ENCODE measurements at regions not wholly inside any gene's neighbourhood (a gene's known extent, or its start where the extent isn't known, plus 50 kb on each side); places are given as distances from the start of the nearest gene placed in this dataset.

GRCh38 chr12:28652239-28652638, 462.0 kb downstream of the CCDC91 start:
- H3K4me1 Mint-ChIP-seq (ENCODE audit: unreplicated experiment) = no peaks in the 10 kb centered on the region
- DNase-seq (ENCODE audit: extremely low spot score, unreplicated experiment) = no peak
- no peak overlapping the region for H3K4me3 Mint-ChIP-seq (ENCODE audit: unreplicated experiment)
- no peak for TF ChIP-seq CTCF (IDR thresholded peaks at IDR 0.05)
- H3K27me3 Mint-ChIP-seq (ENCODE audit: unreplicated experiment) = peaks cover 4% of the 10 kb centered on the region
- H3K36me3 Mint-ChIP-seq (ENCODE audit: unreplicated experiment) = no peaks in the 10 kb centered on the region
- no peak overlapping the region for H3K27ac Mint-ChIP-seq (ENCODE audit: unreplicated experiment)
- H3K9me3 Mint-ChIP-seq (ENCODE audit: unreplicated experiment) = peaks cover 4% of the 10 kb centered on the region

GRCh38 chr12:28681980-28682379, 467.1 kb upstream of the FAR2 start:
- Mint-ChIP-seq H3K9me3 (ENCODE audit: unreplicated experiment) (peaks cover 9% of the 10 kb centered on the region), H3K4me1 (ENCODE audit: unreplicated experiment) (no peaks in the 10 kb centered on the region), H3K36me3 (ENCODE audit: unreplicated experiment) (no peaks in the 10 kb centered on the region), H3K27me3 (ENCODE audit: unreplicated experiment) (peaks cover 3% of the 10 kb centered on the region), H3K4me3 (ENCODE audit: unreplicated experiment) (no peak overlapping the region), H3K27ac (ENCODE audit: unreplicated experiment) (no peak overlapping the region)
- DNase-seq (ENCODE audit: extremely low spot score, unreplicated experiment) = no peak
- TF ChIP-seq CTCF (IDR thresholded peaks at IDR 0.05) = no peak

- Mint-ChIP-seq H3K27ac (ENCODE audit: unreplicated experiment) (no peak overlapping the region), H3K4me1 (ENCODE audit: unreplicated experiment) (no peaks in the 10 kb centered on the region), H3K4me3 (ENCODE audit: unreplicated experiment) (no peak overlapping the region), H3K36me3 (ENCODE audit: unreplicated experiment) (no peaks in the 10 kb centered on the region), H3K27me3 (ENCODE audit: unreplicated experiment) (no peaks in the 10 kb centered on the region), H3K9me3 (ENCODE audit: unreplicated experiment) (no peaks in the 10 kb centered on the region)
- TF ChIP-seq CTCF (IDR thresholded peaks at IDR 0.05) = no peak
- no peak for DNase-seq (ENCODE audit: extremely low spot score, unreplicated experiment)
Measured at GRCh38 chr12:28683366-28683765, 465.7 kb upstream of the FAR2 start.

GRCh38 chr12:28689398-28690175, 459.5 kb upstream of the FAR2 start:
- no peaks in the 10 kb centered on the region for H3K36me3 Mint-ChIP-seq (ENCODE audit: unreplicated experiment)
- H3K4me1 Mint-ChIP-seq (ENCODE audit: unreplicated experiment) = no peaks in the 10 kb centered on the region
- no peak for DNase-seq (ENCODE audit: extremely low spot score, unreplicated experiment)
- H3K9me3 Mint-ChIP-seq (ENCODE audit: unreplicated experiment) = no peaks in the 10 kb centered on the region
- no peak overlapping the region for H3K4me3 Mint-ChIP-seq (ENCODE audit: unreplicated experiment)
- H3K27me3 Mint-ChIP-seq (ENCODE audit: unreplicated experiment) = no peaks in the 10 kb centered on the region
- no peak for TF ChIP-seq CTCF (IDR thresholded peaks at IDR 0.05)
- H3K27ac Mint-ChIP-seq (ENCODE audit: unreplicated experiment) = no peak overlapping the region

- Mint-ChIP-seq H3K4me3 (ENCODE audit: unreplicated experiment) (no peak overlapping the region), H3K36me3 (ENCODE audit: unreplicated experiment) (no peaks in the 10 kb centered on the region), H3K9me3 (ENCODE audit: unreplicated experiment) (peaks cover 5% of the 10 kb centered on the region), H3K27ac (ENCODE audit: unreplicated experiment) (no peak overlapping the region), H3K4me1 (ENCODE audit: unreplicated experiment) (no peaks in the 10 kb centered on the region), H3K27me3 (ENCODE audit: unreplicated experiment) (peaks cover 3% of the 10 kb centered on the region)
- DNase-seq (ENCODE audit: extremely low spot score, unreplicated experiment) = no peak
- no peak for TF ChIP-seq CTCF (IDR thresholded peaks at IDR 0.05)
Measured at GRCh38 chr12:28693565-28694219, 455.4 kb upstream of the FAR2 start.

All from osteocyte (in vitro differentiated cells).